ENCODE measurements at regions not wholly inside any gene's neighbourhood (a gene's known extent, or its start where the extent isn't known, plus 50 kb on each side); places are given as distances from the start of the nearest gene placed in this dataset.

DNA sequence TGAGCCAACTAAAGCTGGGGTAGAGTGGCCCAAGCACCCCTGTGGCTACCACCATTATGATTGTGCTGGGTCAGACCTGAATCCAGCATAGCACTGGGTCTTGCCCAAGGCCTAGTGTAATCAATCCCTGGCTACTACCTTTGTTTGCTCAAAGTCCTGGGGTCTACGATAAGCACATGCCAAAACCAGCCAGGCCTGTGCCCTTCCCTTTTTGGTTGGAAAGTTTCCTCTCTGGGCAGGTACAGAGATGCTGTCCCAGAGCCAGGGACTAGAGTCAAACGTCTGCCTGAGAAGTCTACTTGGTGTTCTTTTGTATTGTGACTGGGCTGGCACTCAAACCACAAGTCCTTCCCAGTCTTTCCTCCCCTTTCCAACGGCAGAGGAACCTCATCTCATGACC is 371.5 kb upstream of the MAGEC2 start:
- no peaks in the 10 kb centered on the region for H3K27me3 ChIP-seq (ENCODE audit: control insufficient read depth, insufficient read depth, low read length)
- TF ChIP-seq, protein P1, sequence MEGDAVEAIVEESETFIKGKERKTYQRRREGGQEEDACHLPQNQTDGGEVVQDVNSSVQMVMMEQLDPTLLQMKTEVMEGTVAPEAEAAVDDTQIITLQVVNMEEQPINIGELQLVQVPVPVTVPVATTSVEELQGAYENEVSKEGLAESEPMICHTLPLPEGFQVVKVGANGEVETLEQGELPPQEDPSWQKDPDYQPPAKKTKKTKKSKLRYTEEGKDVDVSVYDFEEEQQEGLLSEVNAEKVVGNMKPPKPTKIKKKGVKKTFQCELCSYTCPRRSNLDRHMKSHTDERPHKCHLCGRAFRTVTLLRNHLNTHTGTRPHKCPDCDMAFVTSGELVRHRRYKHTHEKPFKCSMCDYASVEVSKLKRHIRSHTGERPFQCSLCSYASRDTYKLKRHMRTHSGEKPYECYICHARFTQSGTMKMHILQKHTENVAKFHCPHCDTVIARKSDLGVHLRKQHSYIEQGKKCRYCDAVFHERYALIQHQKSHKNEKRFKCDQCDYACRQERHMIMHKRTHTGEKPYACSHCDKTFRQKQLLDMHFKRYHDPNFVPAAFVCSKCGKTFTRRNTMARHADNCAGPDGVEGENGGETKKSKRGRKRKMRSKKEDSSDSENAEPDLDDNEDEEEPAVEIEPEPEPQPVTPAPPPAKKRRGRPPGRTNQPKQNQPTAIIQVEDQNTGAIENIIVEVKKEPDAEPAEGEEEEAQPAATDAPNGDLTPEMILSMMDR (IDR thresholded peaks at IDR 0.05; ENCODE audit: insufficient read depth, low read length, poor library complexity, severe bottlenecking), result no peak
- DNase-seq (ENCODE audit: low read depth), result no peak

DNA sequence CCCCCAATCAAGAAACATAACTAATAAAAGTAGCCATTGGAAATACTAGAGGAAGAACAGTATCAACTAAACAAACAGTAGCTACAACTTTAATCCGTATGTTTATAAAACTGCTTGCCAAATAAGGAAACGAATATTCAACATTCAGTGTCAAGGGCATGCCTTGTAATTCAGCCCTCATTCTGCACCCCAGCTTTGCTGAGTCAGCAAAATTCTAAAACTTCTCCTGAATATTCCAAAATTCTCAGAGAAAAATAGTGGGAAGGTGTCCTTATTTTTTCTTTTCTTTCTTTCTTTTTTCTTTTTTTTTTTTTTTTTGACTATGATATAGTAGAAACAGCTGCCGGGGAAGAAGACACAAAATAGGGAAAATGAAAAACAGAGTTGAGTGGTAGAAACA is 344.8 kb upstream of the MAGEC2 start:
- TF ChIP-seq, protein P1 (IDR thresholded peaks at IDR 0.05; ENCODE audit: insufficient read depth, low read length, poor library complexity, severe bottlenecking), result no peak
- no peaks in the 10 kb centered on the region for H3K36me3 ChIP-seq (ENCODE audit: control insufficient read depth, insufficient read depth, low read length)
- no peak overlapping the region for H3K4me3 ChIP-seq (ENCODE audit: low read depth, low read length)
- DNase-seq (ENCODE audit: low read depth), result no peak
- no peaks in the 10 kb centered on the region for H3K27me3 ChIP-seq (ENCODE audit: control insufficient read depth, insufficient read depth, low read length)

More for the DNA sequence above, 371.5 kb upstream of the MAGEC2 start:
- Histone ChIP-seq H3K36me3 (ENCODE audit: control insufficient read depth, insufficient read depth, low read length) (no peaks in the 10 kb centered on the region), H3K4me3 (ENCODE audit: low read depth, low read length) (no peak overlapping the region)

- no peak for DNase-seq (ENCODE audit: low read depth)
- no peak overlapping the region for H3K4me3 ChIP-seq (ENCODE audit: low read depth, low read length)
- H3K36me3 ChIP-seq (ENCODE audit: control insufficient read depth, insufficient read depth, low read length), result no peaks in the 10 kb centered on the region
- no peaks in the 10 kb centered on the region for H3K27me3 ChIP-seq (ENCODE audit: control insufficient read depth, insufficient read depth, low read length)
- TF ChIP-seq, protein P1 (IDR thresholded peaks at IDR 0.05; ENCODE audit: insufficient read depth, low read length, poor library complexity, severe bottlenecking), result no peak
Measured at GRCh38 chrX:142505839-142506238, 300.7 kb upstream of the MAGEC2 start.

GRCh38 chrX:142503967-142504643 is 299.0 kb upstream of the MAGEC2 start:
- H3K4me3 ChIP-seq (ENCODE audit: low read depth, low read length), result no peak overlapping the region
- no peaks in the 10 kb centered on the region for H3K36me3 ChIP-seq (ENCODE audit: control insufficient read depth, insufficient read depth, low read length)
- no peaks in the 10 kb centered on the region for H3K27me3 ChIP-seq (ENCODE audit: control insufficient read depth, insufficient read depth, low read length)
- TF ChIP-seq, protein P1 (IDR thresholded peaks at IDR 0.05; ENCODE audit: insufficient read depth, low read length, poor library complexity, severe bottlenecking), result no peak
- DNase-seq (ENCODE audit: low read depth), result no peak

- DNase-seq (ENCODE audit: low read depth), result no peak
- no peak overlapping the region for H3K4me3 ChIP-seq (ENCODE audit: low read depth, low read length)
- no peaks in the 10 kb centered on the region for H3K27me3 ChIP-seq (ENCODE audit: control insufficient read depth, insufficient read depth, low read length)
- TF ChIP-seq, protein P1 (IDR thresholded peaks at IDR 0.05; ENCODE audit: insufficient read depth, low read length, poor library complexity, severe bottlenecking), result no peak
- no peaks in the 10 kb centered on the region for H3K36me3 ChIP-seq (ENCODE audit: control insufficient read depth, insufficient read depth, low read length)
Measured at GRCh38 chrX:142502441-142502840, 297.4 kb upstream of the MAGEC2 start.

DNA sequence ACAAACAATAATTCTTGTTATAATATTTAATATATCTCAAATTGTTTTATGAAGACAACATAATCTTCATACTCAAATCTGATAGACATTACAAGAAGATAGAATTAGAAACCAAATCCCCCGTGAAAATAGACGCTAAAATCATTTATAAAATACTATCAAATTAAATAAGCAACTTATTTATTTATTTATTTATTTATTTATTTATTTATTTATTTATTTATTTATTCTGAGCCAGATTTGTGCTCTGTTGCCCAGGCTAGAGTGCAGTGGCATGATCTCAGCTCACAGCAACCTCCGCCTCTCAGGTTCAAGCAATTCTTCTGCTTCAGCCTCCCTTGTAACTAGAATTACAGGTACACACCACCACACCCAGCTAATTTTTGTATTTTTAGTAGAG is 294.9 kb upstream of the MAGEC2 start:
- DNase-seq (ENCODE audit: low read depth), result no peak
- TF ChIP-seq, protein P1 (IDR thresholded peaks at IDR 0.05; ENCODE audit: insufficient read depth, low read length, poor library complexity, severe bottlenecking), result no peak
- Histone ChIP-seq H3K36me3 (ENCODE audit: control insufficient read depth, insufficient read depth, low read length) (no peaks in the 10 kb centered on the region), H3K4me3 (ENCODE audit: low read depth, low read length) (no peak overlapping the region), H3K27me3 (ENCODE audit: control insufficient read depth, insufficient read depth, low read length) (no peaks in the 10 kb centered on the region)

Data from kidney epithelial cell (primary cell).